GM19463 (cell line): ENCODE measurements at regions not wholly inside any gene's neighbourhood (a gene's known extent, or its start where the extent isn't known, plus 50 kb on each side); places are given as distances from the start of the nearest gene placed in this dataset.

ENCODE experiments used
- ATAC-seq: cut with Tn5 transposase; IDR thresholded peaks from one replicate; pipeline ENCODE4 v1.9.1; 2021; ENCODE audit warnings: mild to moderate bottlenecking, moderate library complexity; ENCODE audit not compliant: unreplicated experiment

GRCh38 chr18:76771192-76771799 is 51.1 kb upstream of the ZNF236 start:
- ATAC-seq = no peak

- no peak for ATAC-seq
These were observed 54.4 kb upstream of the ZNF236 start for GRCh38 chr18:76767954-76768353.

GRCh38 chr18:76766429-76766828 is 55.9 kb upstream of the ZNF236 start:
- no peak for ATAC-seq

- ATAC-seq = no peak
These were observed 56.7 kb upstream of the ZNF236 start for GRCh38 chr18:76765649-76766048.

- ATAC-seq = no peak
These were observed 58.0 kb upstream of the ZNF236 start for GRCh38 chr18:76764291-76764901.

GRCh38 chr18:76759056-76759455 is 63.3 kb upstream of the ZNF236 start:
- no peak for ATAC-seq

GRCh38 chr18:76757925-76758324 is 64.4 kb upstream of the ZNF236 start:
- ATAC-seq = no peak

- no peak for ATAC-seq
These were observed 65.0 kb upstream of the ZNF236 start for GRCh38 chr18:76757335-76757734.

GRCh38 chr18:76756531-76757253 is 65.7 kb upstream of the ZNF236 start:
- no peak for ATAC-seq

GRCh38 chr18:76754351-76754750 is 68.0 kb upstream of the ZNF236 start:
- no peak for ATAC-seq

- no peak for ATAC-seq
These were observed 70.0 kb upstream of the ZNF236 start for GRCh38 chr18:76752400-76752799.

GRCh38 chr18:76750917-76751890 is 71.2 kb upstream of the ZNF236 start:
- no peak for ATAC-seq

- ATAC-seq = no peak
These were observed 72.1 kb upstream of the ZNF236 start for GRCh38 chr18:76750269-76750668.

GRCh38 chr18:76747676-76748075 is 74.7 kb upstream of the ZNF236 start:
- ATAC-seq = no peak

GRCh38 chr18:76741346-76741745 is 81.0 kb upstream of the ZNF236 start:
- ATAC-seq = no peak

- no peak for ATAC-seq
These were observed 86.0 kb upstream of the ZNF236 start for GRCh38 chr18:76736309-76736708.

- ATAC-seq = no peak
These were observed 91.5 kb upstream of the ZNF236 start for GRCh38 chr18:76730901-76731300.

GRCh38 chr18:76727589-76727988 is 94.8 kb upstream of the ZNF236 start:
- no peak for ATAC-seq

GRCh38 chr18:76725445-76725844 is 96.9 kb upstream of the ZNF236 start:
- no peak for ATAC-seq

GRCh38 chr18:76722224-76723061 is 99.9 kb upstream of the ZNF236 start:
- no peak for ATAC-seq
